ENCODE measurements at regions not wholly inside any gene's neighbourhood (a gene's known extent, or its start where the extent isn't known, plus 50 kb on each side); places are given as distances from the start of the nearest gene placed in this dataset.

DNA sequence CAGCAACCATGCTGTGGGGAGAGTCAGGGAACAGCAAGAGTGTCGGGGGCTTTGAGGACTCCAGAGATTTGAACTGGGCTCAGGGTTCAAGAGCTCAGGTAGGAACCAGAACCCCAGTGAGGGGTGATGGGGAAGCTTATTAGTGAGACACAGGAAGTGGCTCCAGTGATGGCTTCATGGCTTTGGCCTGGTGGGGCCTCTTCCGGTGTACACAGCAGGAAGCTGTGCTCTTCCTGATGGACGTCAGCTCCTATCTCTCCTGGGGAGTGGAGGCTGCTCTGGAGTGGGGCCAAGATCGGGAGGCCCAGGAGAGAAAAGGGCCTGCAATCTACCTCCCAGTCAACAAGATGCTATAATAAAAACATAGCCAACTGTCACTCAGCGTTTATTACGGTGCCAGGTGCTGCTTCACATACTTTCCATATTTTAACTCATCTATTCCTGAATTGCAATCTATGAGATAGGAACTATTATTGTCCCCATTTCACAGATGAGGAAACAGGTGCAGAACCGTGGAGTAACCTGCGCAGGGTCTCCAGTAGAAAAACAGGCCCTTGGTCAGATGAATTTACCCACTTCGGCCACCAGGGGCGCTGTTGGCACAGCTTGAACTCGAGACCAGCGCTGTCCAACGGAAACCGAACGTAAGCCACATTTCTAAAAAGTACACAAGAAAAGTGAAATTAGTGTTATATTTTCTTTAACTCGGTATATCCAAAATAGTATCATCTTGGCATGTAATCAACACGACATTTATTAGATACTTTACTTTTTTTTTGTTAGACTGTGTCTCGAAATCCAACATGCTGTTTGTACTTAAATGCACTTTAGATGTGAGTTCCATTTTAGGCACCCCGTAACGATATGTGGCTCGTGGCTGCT is 63.6 kb upstream of the DLK1 start:
- Histone ChIP-seq H3K4me3 (ENCODE audit: insufficient read depth, low read length) (peak overlapping the region; percentile 2), H3K36me3 (ENCODE audit: insufficient read depth, low read length) (no peaks in the 10 kb centered on the region), H3K4me1 (ENCODE audit: insufficient read depth, low read length) (no peaks in the 10 kb centered on the region), H3K79me2 (ENCODE audit: insufficient read depth, low read length) (no peaks in the 10 kb centered on the region), H3K27me3 (ENCODE audit: insufficient read depth, low read length) (no peaks in the 10 kb centered on the region), H3K4me2 (ENCODE audit: insufficient read depth, low read length) (peak overlapping the region; percentile 47), H3K27ac (ENCODE audit: low read depth, low read length) (no peak overlapping the region), H2AFZ (ENCODE audit: low read length) (no peak overlapping the region), H4K20me1 (ENCODE audit: insufficient read depth, low read length) (no peaks in the 10 kb centered on the region), H3K9me3 (ENCODE audit: low read depth, low read length) (no peaks in the 10 kb centered on the region)
- peak; percentile 99 for TF ChIP-seq CTCF (IDR thresholded peaks at IDR 0.05; ENCODE audit: extremely low read depth, low read depth, low read length)
- DNase-seq (ENCODE audit: insufficient read length, low spot score, missing footprints) = peak; percentile 94

DNA sequence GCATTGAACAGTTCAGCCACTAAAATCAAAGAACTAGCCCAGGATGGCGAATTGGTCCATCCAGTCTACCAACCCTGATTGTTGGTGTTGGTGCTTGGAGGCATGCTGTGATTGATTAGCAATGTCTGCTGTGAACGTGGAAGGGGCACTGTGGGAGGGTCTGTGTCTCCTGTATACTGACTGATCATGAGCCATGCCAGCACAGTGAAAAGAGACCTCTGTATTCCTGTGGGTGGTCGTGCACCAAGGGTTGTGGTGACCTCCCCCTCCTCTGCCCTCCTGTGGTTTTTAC is 63.0 kb upstream of the DLK1 start:
- H2AFZ ChIP-seq (ENCODE audit: low read length) = no peak overlapping the region
- no peaks in the 10 kb centered on the region for H3K9me3 ChIP-seq (ENCODE audit: low read depth, low read length)
- no peaks in the 10 kb centered on the region for H3K27me3 ChIP-seq (ENCODE audit: insufficient read depth, low read length)
- no peaks in the 10 kb centered on the region for H3K36me3 ChIP-seq (ENCODE audit: insufficient read depth, low read length)
- H3K27ac ChIP-seq (ENCODE audit: low read depth, low read length) = no peak overlapping the region
- peak overlapping the region; percentile 2 for H3K4me3 ChIP-seq (ENCODE audit: insufficient read depth, low read length)
- DNase-seq (ENCODE audit: insufficient read length, low spot score, missing footprints) = peak; percentile 62
- H3K4me2 ChIP-seq (ENCODE audit: insufficient read depth, low read length) = peak overlapping the region; percentile 47
- no peaks in the 10 kb centered on the region for H3K79me2 ChIP-seq (ENCODE audit: insufficient read depth, low read length)
- no peaks in the 10 kb centered on the region for H3K4me1 ChIP-seq (ENCODE audit: insufficient read depth, low read length)
- TF ChIP-seq CTCF (IDR thresholded peaks at IDR 0.05; ENCODE audit: extremely low read depth, low read depth, low read length) = no peak
- H4K20me1 ChIP-seq (ENCODE audit: insufficient read depth, low read length) = no peaks in the 10 kb centered on the region

DNA sequence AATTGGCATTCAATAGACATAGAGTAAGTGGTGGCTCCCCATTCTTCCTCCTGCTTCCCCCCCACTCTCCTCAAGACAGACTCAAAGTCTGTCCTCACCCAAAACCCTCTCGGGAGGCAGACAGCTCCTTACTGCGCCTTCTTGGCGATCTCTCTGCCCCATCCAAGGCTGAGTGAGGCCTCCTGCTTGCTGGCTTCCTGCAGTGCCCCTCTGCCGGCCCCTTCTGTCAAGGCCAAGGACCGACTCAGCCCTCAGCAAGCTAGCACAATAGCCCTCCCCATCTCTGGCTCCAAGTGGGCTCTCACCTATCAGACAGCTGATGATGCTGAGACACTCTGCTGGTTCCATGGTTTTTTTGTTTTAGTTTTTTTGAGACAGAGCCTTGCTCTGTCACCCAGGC is 62.5 kb upstream of the DLK1 start:
- TF ChIP-seq CTCF (IDR thresholded peaks at IDR 0.05; ENCODE audit: extremely low read depth, low read depth, low read length) = no peak
- H3K4me1 ChIP-seq (ENCODE audit: insufficient read depth, low read length) = no peaks in the 10 kb centered on the region
- DNase-seq (ENCODE audit: insufficient read length, low spot score, missing footprints) = no peak
- no peaks in the 10 kb centered on the region for H3K36me3 ChIP-seq (ENCODE audit: insufficient read depth, low read length)
- H4K20me1 ChIP-seq (ENCODE audit: insufficient read depth, low read length) = no peaks in the 10 kb centered on the region
- no peak overlapping the region for H3K27ac ChIP-seq (ENCODE audit: low read depth, low read length)
- no peaks in the 10 kb centered on the region for H3K79me2 ChIP-seq (ENCODE audit: insufficient read depth, low read length)
- H3K27me3 ChIP-seq (ENCODE audit: insufficient read depth, low read length) = no peaks in the 10 kb centered on the region
- H2AFZ ChIP-seq (ENCODE audit: low read length) = no peak overlapping the region
- no peak overlapping the region for H3K4me3 ChIP-seq (ENCODE audit: insufficient read depth, low read length)
- no peaks in the 10 kb centered on the region for H3K9me3 ChIP-seq (ENCODE audit: low read depth, low read length)
- H3K4me2 ChIP-seq (ENCODE audit: insufficient read depth, low read length) = no peak overlapping the region

- Histone ChIP-seq H2AFZ (ENCODE audit: low read length) (no peak overlapping the region), H3K4me1 (ENCODE audit: insufficient read depth, low read length) (no peaks in the 10 kb centered on the region), H3K27ac (ENCODE audit: low read depth, low read length) (no peak overlapping the region), H3K9me3 (ENCODE audit: low read depth, low read length) (no peaks in the 10 kb centered on the region), H3K27me3 (ENCODE audit: insufficient read depth, low read length) (peaks cover 2% of the 10 kb centered on the region), H3K4me3 (ENCODE audit: insufficient read depth, low read length) (no peak overlapping the region), H3K79me2 (ENCODE audit: insufficient read depth, low read length) (no peaks in the 10 kb centered on the region), H3K4me2 (ENCODE audit: insufficient read depth, low read length) (no peak overlapping the region), H3K36me3 (ENCODE audit: insufficient read depth, low read length) (no peaks in the 10 kb centered on the region), H4K20me1 (ENCODE audit: insufficient read depth, low read length) (no peaks in the 10 kb centered on the region)
- TF ChIP-seq CTCF (IDR thresholded peaks at IDR 0.05; ENCODE audit: extremely low read depth, low read depth, low read length) = no peak
- peak; percentile 31 for DNase-seq (ENCODE audit: insufficient read length, low spot score, missing footprints)
Observed at GRCh38 chr14:100664841-100665510, 61.7 kb upstream of the DLK1 start.
